ENCODE measurements at regions not wholly inside any gene's neighbourhood (a gene's known extent, or its start where the extent isn't known, plus 50 kb on each side); places are given as distances from the start of the nearest gene placed in this dataset.
A peak's percentile ranks its signal among the peaks of the same experiment; 100 is the strongest.

DNA sequence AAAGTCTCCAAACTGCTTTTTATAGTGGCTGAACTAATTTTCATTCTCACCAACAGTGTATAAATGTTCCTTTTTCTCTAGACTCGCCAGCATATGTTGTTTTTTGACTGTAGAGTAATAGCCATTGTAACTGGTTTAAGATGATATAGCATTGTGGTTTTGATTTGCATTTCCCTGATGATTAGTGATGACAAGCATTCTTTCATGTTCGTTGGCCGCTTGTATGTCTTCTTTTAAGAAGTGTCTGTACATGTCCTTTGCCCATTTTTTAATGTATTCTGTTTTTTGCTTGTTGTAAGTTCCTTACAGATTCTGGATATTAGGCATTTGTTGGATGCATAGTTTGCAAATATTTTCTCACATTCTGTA lies 404.9 kb downstream of the FLRT2 start:
- Mint-ChIP-seq H3K4me1 (peaks cover 38% of the 10 kb centered on the region), H3K27ac (peak overlapping the region; percentile 94), H3K27me3 (no peaks in the 10 kb centered on the region), H3K4me3 (peak overlapping the region; percentile 93), H3K36me3 (ENCODE audit: low read depth) (peaks cover 15% of the 10 kb centered on the region), H3K9me3 (peaks cover 19% of the 10 kb centered on the region)
- peak; percentile 47 for ATAC-seq
- DNase-seq = no peak

- ATAC-seq = peak; percentile 89
- Mint-ChIP-seq H3K4me1 (peaks cover 38% of the 10 kb centered on the region), H3K4me3 (peak overlapping the region; percentile 93), H3K9me3 (peaks cover 19% of the 10 kb centered on the region), H3K27me3 (no peaks in the 10 kb centered on the region), H3K27ac (peak overlapping the region; percentile 94), H3K36me3 (ENCODE audit: low read depth) (peaks cover 15% of the 10 kb centered on the region)
- peak; percentile 38 for DNase-seq
Measured at GRCh38 chr14:85934123-85934885, 404.4 kb downstream of the FLRT2 start.

GRCh38 chr14:85921241-85921640 lies 391.3 kb downstream of the FLRT2 start:
- no peak overlapping the region for H3K27ac Mint-ChIP-seq
- no peaks in the 10 kb centered on the region for H3K9me3 Mint-ChIP-seq
- H3K4me3 Mint-ChIP-seq = no peak overlapping the region
- no peak for ATAC-seq
- H3K4me1 Mint-ChIP-seq = no peaks in the 10 kb centered on the region
- H3K36me3 Mint-ChIP-seq (ENCODE audit: low read depth) = no peaks in the 10 kb centered on the region
- DNase-seq = no peak
- H3K27me3 Mint-ChIP-seq = no peaks in the 10 kb centered on the region

- Mint-ChIP-seq H3K9me3 (no peaks in the 10 kb centered on the region), H3K36me3 (ENCODE audit: low read depth) (no peaks in the 10 kb centered on the region), H3K4me1 (no peaks in the 10 kb centered on the region), H3K4me3 (no peak overlapping the region), H3K27me3 (no peaks in the 10 kb centered on the region), H3K27ac (no peak overlapping the region)
- ATAC-seq (no peak), DNase-seq (no peak)
Measured at GRCh38 chr14:85917716-85918115, 387.8 kb downstream of the FLRT2 start.

- Mint-ChIP-seq H3K4me3 (no peak overlapping the region), H3K4me1 (no peaks in the 10 kb centered on the region), H3K9me3 (no peaks in the 10 kb centered on the region), H3K27me3 (no peaks in the 10 kb centered on the region), H3K36me3 (ENCODE audit: low read depth) (no peaks in the 10 kb centered on the region), H3K27ac (no peak overlapping the region)
- no peak for ATAC-seq
- DNase-seq = no peak
Measured at GRCh38 chr14:85915711-85916110, 385.8 kb downstream of the FLRT2 start.

- no peaks in the 10 kb centered on the region for H3K9me3 Mint-ChIP-seq
- no peaks in the 10 kb centered on the region for H3K27me3 Mint-ChIP-seq
- no peak for DNase-seq
Measured at GRCh38 chr14:85912141-85912540, 382.2 kb downstream of the FLRT2 start.

GRCh38 chr14:85911044-85911443 lies 381.1 kb downstream of the FLRT2 start:
- Mint-ChIP-seq H3K36me3 (ENCODE audit: low read depth) (no peaks in the 10 kb centered on the region), H3K4me3 (no peak overlapping the region), H3K4me1 (no peaks in the 10 kb centered on the region), H3K27me3 (peaks cover 4% of the 10 kb centered on the region), H3K27ac (no peak overlapping the region), H3K9me3 (no peaks in the 10 kb centered on the region)
- no peak for DNase-seq
- no peak for ATAC-seq

More at GRCh38 chr14:85912141-85912540, 382.2 kb downstream of the FLRT2 start:
- H3K4me1 Mint-ChIP-seq = no peaks in the 10 kb centered on the region
- H3K36me3 Mint-ChIP-seq (ENCODE audit: low read depth) = no peaks in the 10 kb centered on the region
- H3K27ac Mint-ChIP-seq = no peak overlapping the region
- H3K4me3 Mint-ChIP-seq = no peak overlapping the region
- ATAC-seq = no peak

- Mint-ChIP-seq H3K4me3 (no peak overlapping the region), H3K36me3 (ENCODE audit: low read depth) (no peaks in the 10 kb centered on the region), H3K4me1 (no peaks in the 10 kb centered on the region), H3K27ac (no peak overlapping the region), H3K9me3 (no peaks in the 10 kb centered on the region), H3K27me3 (peaks cover 4% of the 10 kb centered on the region)
- DNase-seq = no peak
- ATAC-seq = no peak
Measured at GRCh38 chr14:85909581-85909980, 379.6 kb downstream of the FLRT2 start.

GRCh38 chr14:85907536-85907935 lies 377.6 kb downstream of the FLRT2 start:
- no peak overlapping the region for H3K27ac Mint-ChIP-seq

GRCh38 chr14:85897808-85898207 lies 367.9 kb downstream of the FLRT2 start:
- no peaks in the 10 kb centered on the region for H3K27me3 Mint-ChIP-seq
- no peak for ATAC-seq
- H3K4me3 Mint-ChIP-seq = no peak overlapping the region
- no peak for DNase-seq
- H3K27ac Mint-ChIP-seq = no peak overlapping the region
- H3K4me1 Mint-ChIP-seq = no peaks in the 10 kb centered on the region
- H3K36me3 Mint-ChIP-seq (ENCODE audit: low read depth) = no peaks in the 10 kb centered on the region
- H3K9me3 Mint-ChIP-seq = no peaks in the 10 kb centered on the region

More at GRCh38 chr14:85907536-85907935, 377.6 kb downstream of the FLRT2 start:
- Mint-ChIP-seq H3K9me3 (no peaks in the 10 kb centered on the region), H3K36me3 (ENCODE audit: low read depth) (no peaks in the 10 kb centered on the region), H3K27me3 (peaks cover 6% of the 10 kb centered on the region), H3K4me3 (no peak overlapping the region), H3K4me1 (no peaks in the 10 kb centered on the region)
- DNase-seq (no peak), ATAC-seq (no peak)

- H3K36me3 Mint-ChIP-seq (ENCODE audit: low read depth) = no peaks in the 10 kb centered on the region
- no peaks in the 10 kb centered on the region for H3K9me3 Mint-ChIP-seq
- DNase-seq (no peak), ATAC-seq (no peak)
- H3K4me1 Mint-ChIP-seq = no peaks in the 10 kb centered on the region
- no peaks in the 10 kb centered on the region for H3K27me3 Mint-ChIP-seq
- H3K27ac Mint-ChIP-seq = no peak overlapping the region
- no peak overlapping the region for H3K4me3 Mint-ChIP-seq
Measured at GRCh38 chr14:85895603-85896002, 365.7 kb downstream of the FLRT2 start.

DNA sequence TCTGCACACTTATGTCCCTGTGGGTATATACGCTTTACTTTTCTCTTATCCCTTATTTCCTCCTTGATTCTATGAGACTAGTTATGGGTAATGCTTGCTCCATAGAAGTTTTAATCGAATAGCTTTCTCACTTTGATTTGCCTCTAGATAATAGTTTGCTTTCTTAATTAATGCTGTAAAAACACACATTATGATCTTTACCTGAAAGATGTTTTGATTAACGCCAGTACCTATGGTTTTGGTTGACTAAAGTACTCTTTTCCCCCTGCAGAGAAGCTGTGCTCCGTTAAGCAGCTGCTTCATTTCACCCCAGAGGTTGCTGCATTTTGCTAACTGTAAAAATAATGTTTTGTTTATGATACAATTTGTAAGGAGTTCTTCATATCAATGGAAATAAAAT lies 362.3 kb downstream of the FLRT2 start:
- no peak overlapping the region for H3K27ac Mint-ChIP-seq
- no peaks in the 10 kb centered on the region for H3K36me3 Mint-ChIP-seq (ENCODE audit: low read depth)
- H3K9me3 Mint-ChIP-seq = no peaks in the 10 kb centered on the region
- no peak for ATAC-seq
- no peaks in the 10 kb centered on the region for H3K27me3 Mint-ChIP-seq
- no peak for DNase-seq
- no peaks in the 10 kb centered on the region for H3K4me1 Mint-ChIP-seq
- no peak overlapping the region for H3K4me3 Mint-ChIP-seq

DNA sequence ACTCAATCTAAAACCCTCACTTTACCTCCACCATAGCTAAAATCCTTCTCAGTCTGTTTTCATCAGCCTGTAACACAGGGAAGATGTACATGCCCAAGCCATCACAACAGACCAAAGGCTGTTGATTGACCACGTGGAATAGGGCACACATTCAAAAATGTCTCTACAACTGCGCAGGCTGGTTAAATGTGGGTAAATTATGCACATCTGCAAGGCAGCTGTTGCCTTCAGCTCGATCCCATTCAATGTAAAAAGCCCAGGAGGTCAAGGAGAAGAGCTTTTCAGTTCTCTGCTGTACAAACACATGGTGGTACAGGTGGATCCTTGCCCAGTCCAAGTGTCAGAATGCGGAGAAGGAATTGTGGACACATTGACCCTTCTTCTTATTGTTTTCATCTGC lies 354.0 kb downstream of the FLRT2 start:
- Mint-ChIP-seq H3K27ac (no peak overlapping the region), H3K9me3 (no peaks in the 10 kb centered on the region), H3K4me3 (no peak overlapping the region), H3K27me3 (no peaks in the 10 kb centered on the region), H3K36me3 (ENCODE audit: low read depth) (no peaks in the 10 kb centered on the region), H3K4me1 (no peaks in the 10 kb centered on the region)
- no peak for ATAC-seq
- no peak for DNase-seq

DNA sequence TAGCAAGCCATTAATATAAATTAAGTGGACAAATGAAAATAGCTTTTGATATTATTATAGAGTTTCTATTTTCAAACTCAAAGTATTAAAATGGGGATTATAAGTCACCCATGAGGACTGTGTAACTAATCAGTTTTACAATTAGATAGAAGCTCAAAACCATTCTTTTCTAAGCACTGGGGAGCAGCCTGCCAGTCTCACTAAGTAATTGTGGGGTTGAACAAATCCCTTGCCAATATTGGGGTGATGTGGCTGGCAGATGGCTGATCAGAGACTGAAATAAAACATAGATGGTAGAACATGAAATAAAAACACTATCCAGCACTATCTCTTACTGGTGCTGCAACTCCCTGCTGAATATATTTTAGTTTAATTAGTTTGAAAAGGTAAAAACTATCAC lies 353.2 kb downstream of the FLRT2 start:
- no peaks in the 10 kb centered on the region for H3K27me3 Mint-ChIP-seq
- DNase-seq (no peak), ATAC-seq (no peak)
- H3K9me3 Mint-ChIP-seq = no peaks in the 10 kb centered on the region
- no peak overlapping the region for H3K27ac Mint-ChIP-seq
- H3K4me1 Mint-ChIP-seq = no peaks in the 10 kb centered on the region
- no peak overlapping the region for H3K4me3 Mint-ChIP-seq
- H3K36me3 Mint-ChIP-seq (ENCODE audit: low read depth) = no peaks in the 10 kb centered on the region

GRCh38 chr14:85881935-85882334 lies 352.0 kb downstream of the FLRT2 start:
- Mint-ChIP-seq H3K4me3 (no peak overlapping the region), H3K9me3 (no peaks in the 10 kb centered on the region), H3K36me3 (ENCODE audit: low read depth) (no peaks in the 10 kb centered on the region), H3K27ac (no peak overlapping the region), H3K27me3 (no peaks in the 10 kb centered on the region), H3K4me1 (no peaks in the 10 kb centered on the region)
- DNase-seq (no peak), ATAC-seq (no peak)

GRCh38 chr14:85878874-85879273 lies 348.9 kb downstream of the FLRT2 start:
- no peaks in the 10 kb centered on the region for H3K36me3 Mint-ChIP-seq (ENCODE audit: low read depth)
- H3K4me1 Mint-ChIP-seq = no peaks in the 10 kb centered on the region
- no peak for DNase-seq
- H3K9me3 Mint-ChIP-seq = no peaks in the 10 kb centered on the region
- H3K4me3 Mint-ChIP-seq = no peak overlapping the region
- no peak for ATAC-seq
- H3K27ac Mint-ChIP-seq = no peak overlapping the region
- no peaks in the 10 kb centered on the region for H3K27me3 Mint-ChIP-seq
